Ramos (cell line): ENCODE measurements at regions not wholly inside any gene's neighbourhood (a gene's known extent, or its start where the extent isn't known, plus 50 kb on each side); places are given as distances from the start of the nearest gene placed in this dataset.
"Not testable (repeated sequence)": the region's sequence is repeated elsewhere in the genome, so short reads cannot be mapped to it uniquely, and the experiment has no call there.

Experiments used
- in situ Hi-C: fragments of 300-500 bp; cut with MboI; formaldehyde crosslinking; loops from one replicate; pipeline ENCODE4 v1.14.3; 2022; ENCODE audit warnings: low sequenced_read_pairs; ENCODE audit not compliant: unreplicated experiment

GRCh38 chr10:6840201-6840691, 260.2 kb upstream of the PRKCQ start:
- in situ Hi-C loops, result no loop called here

GRCh38 chr10:6838118-6838517, 258.0 kb upstream of the PRKCQ start:
- in situ Hi-C loops, result no loop called here

GRCh38 chr10:6833458-6834011, 253.5 kb upstream of the PRKCQ start:
- in situ Hi-C loops, result no loop called here

DNA sequence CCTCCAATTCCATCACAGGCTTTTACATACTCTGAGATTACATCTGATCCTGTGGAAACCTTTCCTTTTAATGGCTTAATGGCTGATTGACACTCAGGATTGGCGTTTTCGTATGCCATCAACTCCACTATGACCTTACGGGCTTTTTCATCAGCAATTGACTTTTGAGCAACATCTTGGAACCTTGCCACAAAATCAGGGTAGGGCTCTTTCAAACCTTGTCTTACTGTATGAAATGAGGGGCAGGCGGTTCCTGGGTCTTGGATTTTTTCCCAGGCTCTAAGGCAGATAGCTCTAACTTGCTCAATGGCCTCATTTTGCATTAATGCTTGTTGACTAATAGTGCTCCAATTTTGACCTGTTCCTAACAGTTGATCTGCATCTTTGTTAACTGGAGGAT, 250.9 kb upstream of the PRKCQ start:
- in situ Hi-C loops, result not testable (repeated sequence)

GRCh38 chr10:6824793-6825192, 244.7 kb upstream of the PRKCQ start:
- in situ Hi-C loops, result not testable (repeated sequence)

GRCh38 chr10:6823770-6824169, 243.7 kb upstream of the PRKCQ start:
- in situ Hi-C loops, result no loop called here

DNA sequence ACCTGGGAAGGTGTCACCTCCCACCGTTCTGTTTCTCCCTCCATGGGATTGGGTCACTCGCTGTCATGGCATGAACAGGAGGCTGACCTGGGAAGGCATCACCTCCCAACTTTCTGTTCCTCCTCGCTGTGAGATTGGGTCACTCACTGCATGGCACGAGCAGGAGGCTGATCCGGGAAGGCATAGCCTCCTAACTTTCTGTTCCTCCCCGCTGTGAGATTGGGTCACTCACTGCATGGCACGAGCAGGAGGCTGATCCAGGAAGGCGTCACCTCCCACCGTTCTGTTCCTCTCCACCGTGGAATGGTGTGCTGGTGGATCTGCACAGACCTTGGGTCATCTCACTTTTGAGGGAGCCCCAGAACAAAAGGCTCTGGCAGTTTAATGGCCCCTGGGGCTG, 239.2 kb upstream of the PRKCQ start:
- in situ Hi-C loops, result no loop called here

DNA sequence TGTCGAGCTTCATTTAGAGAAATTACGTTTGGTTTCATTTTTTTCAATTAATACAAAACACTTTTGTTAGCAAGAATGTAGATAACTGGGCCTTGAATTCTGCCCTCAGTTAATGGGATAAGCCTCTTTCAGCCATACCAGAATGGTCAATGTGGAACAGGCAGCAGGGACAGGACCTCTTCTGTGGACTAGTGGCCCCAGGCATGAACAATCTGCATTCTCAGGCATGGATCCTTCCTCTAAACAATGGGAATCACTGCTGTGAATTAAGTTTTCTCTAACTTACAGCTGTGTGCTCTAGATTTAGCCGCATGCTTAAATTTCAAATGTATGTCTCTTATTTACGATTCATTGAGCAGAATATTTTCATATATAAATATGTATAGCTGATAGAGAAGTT, 237.7 kb upstream of the PRKCQ start:
- in situ Hi-C loops, result no loop called here

GRCh38 chr10:6815346-6815745, 235.3 kb upstream of the PRKCQ start:
- in situ Hi-C loops, result no loop called here

DNA sequence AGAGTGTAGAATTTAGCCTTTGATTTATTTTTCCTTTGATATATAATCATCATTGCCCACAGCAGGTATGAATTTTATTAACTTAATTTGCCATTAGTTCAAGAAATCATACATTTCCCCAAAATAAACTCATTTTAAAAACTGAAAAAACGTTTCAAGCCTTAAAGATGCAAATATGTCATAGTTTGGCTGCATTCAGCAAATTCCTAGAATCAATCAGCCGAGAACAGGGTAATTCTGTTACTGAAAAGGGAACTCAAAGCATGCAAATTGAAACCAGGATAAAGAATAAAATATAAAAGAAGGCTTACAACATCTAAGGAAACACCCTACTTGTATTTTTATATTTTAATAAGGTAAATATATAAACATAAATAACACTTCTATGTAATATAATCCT, 233.8 kb upstream of the PRKCQ start:
- in situ Hi-C loops, result no loop called here

- in situ Hi-C loops, result no loop called here
These were observed 233.2 kb upstream of the PRKCQ start for GRCh38 chr10:6813306-6813705.

GRCh38 chr10:6811153-6811552, 231.1 kb upstream of the PRKCQ start:
- in situ Hi-C loops, result no loop called here

DNA sequence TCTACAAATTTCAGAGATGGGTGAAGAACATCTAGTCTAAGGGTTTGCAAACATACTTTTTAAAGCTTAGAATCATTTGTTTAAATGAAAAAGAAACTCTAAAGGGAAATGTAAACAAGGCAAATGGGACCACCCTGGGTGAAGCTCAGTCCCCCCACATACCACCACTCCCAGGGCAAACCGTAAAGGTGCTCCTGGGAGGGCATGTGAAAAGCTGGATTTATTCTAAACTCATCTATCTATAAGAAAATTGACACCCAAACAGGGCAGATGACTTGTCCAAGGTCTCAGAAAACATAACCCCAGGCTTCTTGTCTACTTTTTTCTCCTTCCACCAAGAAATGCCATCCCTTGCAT, 223.3 kb upstream of the PRKCQ start:
- in situ Hi-C loops, result no loop called here

DNA sequence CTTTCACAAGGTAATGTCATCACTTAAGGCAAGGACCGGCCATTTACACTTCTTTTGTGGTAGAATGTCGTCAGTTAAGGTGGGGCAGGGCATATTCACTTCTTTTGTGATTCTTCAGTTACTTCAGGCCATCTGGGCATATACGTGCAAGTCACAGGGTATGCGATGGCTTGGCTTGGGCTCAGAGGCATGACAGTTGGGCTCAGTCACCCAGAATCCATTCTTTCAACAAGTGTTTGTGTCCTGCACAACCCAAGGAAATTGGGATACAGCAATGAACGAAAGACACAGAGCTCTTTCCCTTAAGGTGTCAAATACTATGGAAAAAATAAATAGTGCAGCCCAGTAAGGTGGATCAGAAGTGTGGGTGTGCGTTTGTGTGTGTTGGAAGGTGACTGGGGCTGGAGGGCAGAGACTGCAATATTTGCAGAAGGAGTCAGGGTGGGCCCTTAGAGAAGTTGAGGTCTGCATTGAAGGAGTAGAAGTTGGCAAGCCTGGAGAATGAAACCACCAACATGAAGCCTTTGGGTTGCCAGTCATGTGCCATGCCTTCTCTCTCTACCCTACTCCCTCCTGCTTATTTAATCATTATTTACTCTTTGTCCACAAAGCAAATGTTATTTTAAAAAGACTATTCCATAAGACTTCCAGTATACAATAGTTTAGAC, 222.8 kb upstream of the PRKCQ start:
- in situ Hi-C loops, result no loop called here

- in situ Hi-C loops, result no loop called here
These were observed 216.2 kb upstream of the PRKCQ start for GRCh38 chr10:6796231-6796630.

DNA sequence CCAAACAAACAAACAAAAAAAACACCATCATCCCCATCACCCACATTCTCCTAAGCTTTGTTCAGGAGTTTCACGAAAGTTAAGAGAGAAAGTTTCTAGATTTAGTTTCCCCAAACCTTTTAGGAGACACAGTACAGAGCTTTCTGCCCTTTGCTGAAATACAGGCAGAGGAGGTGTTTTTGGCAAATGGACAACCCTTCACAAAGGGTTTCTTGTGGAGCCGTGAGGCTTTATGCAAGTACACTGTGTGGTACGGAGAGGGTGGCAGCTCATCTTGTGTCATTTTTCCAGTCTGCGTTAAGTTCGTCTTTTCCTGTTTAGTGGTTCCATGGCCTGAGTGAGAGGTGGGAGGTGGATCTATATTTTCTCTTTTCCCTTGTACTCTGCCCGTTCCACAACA, 215.5 kb upstream of the PRKCQ start:
- in situ Hi-C loops, result no loop called here

DNA sequence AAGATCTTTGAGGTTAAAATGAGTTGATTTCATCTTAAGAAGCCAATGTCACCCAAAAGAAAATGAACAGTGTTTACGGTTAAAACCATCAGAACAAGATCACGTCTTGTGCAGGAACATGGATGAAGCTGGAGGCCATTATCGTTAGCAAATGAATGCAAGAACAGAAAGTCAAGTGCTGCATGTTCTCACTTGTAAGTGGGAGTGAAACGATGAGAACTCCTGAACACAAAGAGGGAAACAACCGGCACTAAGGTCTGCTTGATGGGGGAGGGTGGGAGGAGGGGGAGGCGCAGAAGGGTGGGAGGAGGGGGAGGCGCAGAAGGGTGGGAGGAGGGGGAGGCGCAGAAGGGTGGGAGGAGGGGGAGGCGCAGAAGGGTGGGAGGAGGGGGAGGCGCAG, 214.8 kb upstream of the PRKCQ start:
- in situ Hi-C loops, result not testable (repeated sequence)

DNA sequence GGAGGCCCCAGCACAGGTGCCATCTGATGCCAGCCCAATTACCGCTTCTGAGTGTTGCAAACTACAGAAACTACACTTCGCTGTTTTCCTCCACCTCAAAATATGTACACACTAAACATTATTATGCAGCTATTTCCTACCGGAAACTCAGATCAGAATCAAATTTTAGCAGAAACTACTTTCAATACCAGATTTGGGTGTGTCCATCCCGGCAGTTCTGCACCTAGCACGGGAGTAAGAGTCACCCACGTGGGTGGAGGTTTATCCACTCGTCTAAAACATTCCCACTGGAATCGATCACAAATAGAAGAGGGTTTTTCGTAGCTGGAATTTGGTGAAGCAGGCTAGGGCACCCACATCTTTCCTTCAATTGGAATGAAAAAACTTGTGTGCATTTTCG, 214.4 kb upstream of the PRKCQ start:
- in situ Hi-C loops, result no loop called here

DNA sequence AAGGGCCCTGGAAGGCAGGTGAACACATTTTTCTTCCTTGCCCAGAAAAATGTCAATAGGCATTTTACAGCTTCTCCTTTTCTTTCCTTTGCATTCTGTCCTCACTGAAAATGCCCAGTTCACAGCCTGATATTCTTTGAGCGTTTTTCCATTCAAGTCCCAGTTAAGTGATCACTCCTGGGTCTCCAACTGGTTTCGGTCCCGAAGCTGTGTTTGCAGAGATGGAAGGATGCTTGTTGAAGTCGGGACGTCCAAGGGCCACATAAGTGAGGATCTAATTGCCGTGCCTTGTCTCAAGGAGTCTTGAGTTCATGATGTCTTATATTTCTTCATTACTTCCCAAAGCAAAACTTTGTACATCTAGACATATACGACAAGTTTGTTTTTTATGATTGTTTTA, 208.7 kb upstream of the PRKCQ start:
- in situ Hi-C loops, result no loop called here

DNA sequence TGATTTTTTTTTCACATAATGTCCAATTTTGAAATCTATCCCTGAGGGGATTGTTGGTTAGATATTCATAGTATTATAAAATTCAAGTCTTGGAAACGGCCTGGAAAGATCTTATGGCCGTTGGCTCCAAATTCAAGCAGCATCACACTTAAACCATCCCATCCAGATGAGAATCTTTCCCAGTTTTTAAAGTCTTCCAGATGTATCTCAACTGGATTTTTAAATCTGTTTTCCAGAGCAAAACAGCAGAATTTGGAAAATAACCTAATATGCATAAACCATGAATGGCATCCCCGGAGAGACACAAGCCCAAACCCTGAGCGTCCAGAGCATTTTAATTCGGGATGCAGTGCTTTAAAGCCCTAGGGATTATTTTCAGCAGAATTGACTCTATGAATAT, 208.2 kb upstream of the PRKCQ start:
- in situ Hi-C loops, result no loop called here

DNA sequence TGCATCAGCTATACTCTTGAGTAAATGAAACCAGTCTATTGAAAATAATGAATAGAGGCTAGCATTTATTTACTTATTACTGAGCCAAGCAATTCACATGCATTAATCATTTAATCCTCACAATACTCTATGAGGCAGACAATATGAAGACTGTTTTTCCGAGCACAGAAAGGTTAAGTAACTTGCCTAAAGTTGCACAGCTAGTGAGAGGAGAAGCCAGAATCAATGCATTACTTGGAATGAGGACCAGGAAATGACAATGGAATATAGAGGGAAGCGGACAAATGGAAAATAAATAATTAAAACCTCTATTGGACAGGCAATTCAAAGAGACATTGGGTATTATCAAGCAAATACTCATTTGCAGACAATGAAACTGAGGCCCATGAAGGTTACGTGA, 207.6 kb upstream of the PRKCQ start:
- in situ Hi-C loops, result no loop called here

DNA sequence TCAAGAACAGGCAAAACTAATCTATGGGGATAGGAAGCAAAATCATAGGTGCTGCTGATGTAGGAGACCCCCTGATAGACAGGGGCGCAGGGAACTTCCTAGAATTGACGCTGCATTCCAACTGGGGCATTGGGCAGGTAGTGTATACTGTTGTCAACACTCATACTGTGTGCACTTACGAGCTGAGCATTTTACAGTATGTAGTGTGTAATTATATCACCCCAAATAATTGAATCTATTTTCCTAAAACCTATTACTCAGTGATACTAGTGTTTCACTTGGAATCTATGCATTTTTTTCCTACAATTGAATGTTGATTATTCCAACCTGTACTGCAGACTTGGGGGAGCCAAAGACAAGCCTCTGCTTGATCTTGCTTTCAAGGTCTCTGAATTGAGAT, 207.0 kb upstream of the PRKCQ start:
- in situ Hi-C loops, result no loop called here
